Tibial nerve (tissue), 3 donors: ENCODE measurements at regions not wholly inside any gene's neighbourhood (a gene's known extent, or its start where the extent isn't known, plus 50 kb on each side); places are given as distances from the start of the nearest gene placed in this dataset.

Experiments used
- CTCF ChIP-seq, 5 experiments: fragments of 200-600 bp in 3 of 5; fragments of 450-650 bp in 2 of 5; sonication (generic) in 3 of 5; IDR thresholded peaks; one replicate each; pipeline ENCODE4 v1.5.1; 2016 to 2019; ENCODE audit warnings: antibody characterized with exemption in 5 of 5, mild to moderate bottlenecking in 3 of 5, moderate library complexity in 2 of 5
- POLR2A ChIP-seq, 2 donors: fragments of 450-650 bp; IDR thresholded peaks; one replicate each; pipeline ENCODE4 v1.6.1; 2017; ENCODE audit warnings: antibody characterized with exemption in 2 of 2, mild to moderate bottlenecking in 2 of 2, moderate library complexity in 2 of 2

- TF ChIP-seq CTCF (IDR thresholded peaks at IDR 0.05) = no peak
- no peak for TF ChIP-seq POLR2A (IDR thresholded peaks at IDR 0.05)
Measured at GRCh38 chr1:218209351-218209861, 75.7 kb upstream of the RRP15 start.
